HepG2 (cell line): ENCODE measurements at regions not wholly inside any gene's neighbourhood (a gene's known extent, or its start where the extent isn't known, plus 50 kb on each side); places are given as distances from the start of the nearest gene placed in this dataset.
A peak's percentile ranks its signal among the peaks of the same experiment; 100 is the strongest.

Experiments used
- CENPT ChIP-seq: sonication (generic); formaldehyde crosslinking; IDR thresholded peaks from 2 replicates; pipeline ENCODE4 v1.8.0; 2022; ENCODE audit warnings: low read depth, mild to moderate bottlenecking, moderate library complexity, missing genetic modification reagents
- CREB1 ChIP-seq, 2 experiments: fragments of 450-650 bp in 1 of 2; IDR thresholded peaks; 2 replicates each; pipeline ENCODE4 v1.6.1; 2016 to 2017; ENCODE audit warnings: control low read depth in 1 of 2, mild to moderate bottlenecking in 1 of 2, missing compliant biosample characterization in 1 of 2, missing genetic modification characterization in 1 of 2
- HDAC6 ChIP-seq: fragments of 200-600 bp; sonication (generic); IDR thresholded peaks from 2 replicates; pipeline ENCODE4 v1.7.0; 2017; ENCODE audit warnings: mild to moderate bottlenecking, antibody characterized with exemption, low read length, low read depth
- KDM1A ChIP-seq: IDR thresholded peaks from 2 replicates; pipeline ENCODE4 v1.6.1; 2016; ENCODE audit warnings: missing compliant biosample characterization
- KDM2A ChIP-seq: sonication (generic); formaldehyde crosslinking; IDR thresholded peaks from 2 replicates; pipeline ENCODE4 v1.4.0; 2020; ENCODE audit warnings: low read depth, missing genetic modification reagents, borderline replicate concordance
- KLF9 ChIP-seq: IDR thresholded peaks from 2 replicates; pipeline ENCODE4 v1.6.1; 2016; ENCODE audit warnings: low read depth
- LCORL ChIP-seq, 2 experiments: fragments of 450-650 bp in 1 of 2; sonication (generic) in 1 of 2; formaldehyde crosslinking in 1 of 2; IDR thresholded peaks; 2 replicates each; pipeline versions ENCODE4 v1.5.0 to v1.6.1; 2017 to 2020; ENCODE audit warnings: antibody characterized with exemption in 1 of 2, missing genetic modification reagents in 1 of 2
- MTF2 ChIP-seq: sonication (generic); formaldehyde crosslinking; IDR thresholded peaks from 2 replicates; pipeline ENCODE4 v1.5.0; 2020; ENCODE audit warnings: missing genetic modification reagents, borderline replicate concordance
- PLRG1 ChIP-seq: fragments of 450-650 bp; conservative IDR thresholded peaks from 2 replicates; pipeline ENCODE4 v1.6.1; 2016
- SPEN ChIP-seq: sonication (generic); formaldehyde crosslinking; IDR thresholded peaks from 2 replicates; pipeline ENCODE4 v1.5.1; 2020; ENCODE audit warnings: low read depth, mild to moderate bottlenecking, missing genetic modification reagents
- XRCC5 ChIP-seq: fragments of 200-400 bp; formaldehyde crosslinking; optimal IDR thresholded peaks from 2 replicates; pipeline ENCODE3; 2017; ENCODE audit warnings: mild to moderate bottlenecking, low read length
- ZBTB21 ChIP-seq: sonication (generic); formaldehyde crosslinking; IDR thresholded peaks from 2 replicates; pipeline ENCODE4 v1.4.0; 2020; ENCODE audit warnings: missing genetic modification reagents
- ZKSCAN8 ChIP-seq: IDR thresholded peaks from 2 replicates; pipeline ENCODE4 v1.6.1; 2016; ENCODE audit warnings: borderline replicate concordance, missing genetic modification reagents, missing compliant biosample characterization
- ZNF337 ChIP-seq: sonication (generic); formaldehyde crosslinking; IDR thresholded peaks from 2 replicates; pipeline ENCODE4 v1.5.1; 2020; ENCODE audit warnings: missing genetic modification reagents, low read depth, mild to moderate bottlenecking, borderline replicate concordance
- ZNF501 ChIP-seq: sonication (generic); formaldehyde crosslinking; IDR thresholded peaks from 2 replicates; pipeline ENCODE4 v1.5.1; 2020; ENCODE audit warnings: mild to moderate bottlenecking, moderate library complexity, missing genetic modification reagents
- ZNF672 ChIP-seq: sonication (generic); formaldehyde crosslinking; IDR thresholded peaks from 2 replicates; pipeline ENCODE4 v1.8.1; 2022; ENCODE audit warnings: missing genetic modification reagents
- ZNF737 ChIP-seq: sonication (generic); formaldehyde crosslinking; IDR thresholded peaks from 2 replicates; pipeline ENCODE4 v1.5.0; 2020; ENCODE audit warnings: missing genetic modification reagents, mild to moderate bottlenecking, borderline replicate concordance
- ZSCAN30 ChIP-seq: sonication (generic); formaldehyde crosslinking; IDR thresholded peaks from 2 replicates; pipeline ENCODE4 v1.5.0; 2020; ENCODE audit warnings: mild to moderate bottlenecking, missing genetic modification reagents
- TF ChIP-seq, protein P1 (sequence below): sonication (generic); formaldehyde crosslinking; IDR thresholded peaks from 2 replicates; pipeline ENCODE4 v1.8.0; 2022; ENCODE audit warnings: mild to moderate bottlenecking, missing genetic modification reagents, moderate library complexity
- TF ChIP-seq, protein P2 (sequence below): sonication (generic); formaldehyde crosslinking; IDR thresholded peaks from 2 replicates; pipeline ENCODE4 v1.9.0; 2022; ENCODE audit warnings: low read depth, missing genetic modification reagents
- TF ChIP-seq, protein P3 (sequence below): sonication (generic); formaldehyde crosslinking; IDR thresholded peaks from 2 replicates; pipeline ENCODE4 v1.5.0; 2020; ENCODE audit warnings: missing genetic modification reagents
- TF ChIP-seq, protein P4 (sequence below): sonication (generic); formaldehyde crosslinking; IDR thresholded peaks from 2 replicates; pipeline ENCODE4 v1.4.0; 2020; ENCODE audit warnings: missing genetic modification reagents
- TF ChIP-seq, protein P5 (sequence below): sonication (generic); formaldehyde crosslinking; IDR thresholded peaks from 2 replicates; pipeline ENCODE4 v1.4.0; 2020; ENCODE audit warnings: missing genetic modification reagents; ENCODE audit errors: not compliant biosample characterization

DNA sequence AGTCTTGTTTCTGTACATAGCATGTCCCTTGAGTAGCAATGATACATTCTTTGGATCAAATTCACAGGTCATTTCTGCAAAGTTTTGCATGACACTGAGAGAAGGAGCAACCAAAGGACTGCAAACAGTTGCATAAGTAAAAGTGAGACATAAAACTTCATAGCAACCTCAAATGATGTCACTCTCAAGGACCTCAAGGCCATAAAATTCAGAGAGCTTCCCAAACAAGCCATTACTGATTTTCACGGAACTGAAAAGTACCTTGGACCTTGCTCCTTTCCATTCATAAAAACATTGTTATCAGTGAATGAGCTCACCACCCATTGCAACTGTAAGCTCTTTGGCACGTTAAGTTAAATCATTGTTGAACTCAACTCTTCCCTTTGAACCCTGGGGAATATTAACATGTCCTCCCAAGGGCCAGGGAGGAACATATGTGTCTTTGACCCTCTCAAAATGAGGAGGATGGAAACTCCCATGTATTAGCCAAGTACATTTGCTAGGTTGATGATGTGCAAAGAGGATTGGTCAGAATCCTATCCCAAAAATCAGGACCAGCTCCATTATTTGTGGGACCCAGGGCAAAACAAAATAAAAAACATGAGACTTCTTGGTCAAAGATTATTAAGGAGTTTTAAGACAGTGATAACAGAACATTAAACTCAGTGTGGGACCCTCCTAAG, 275.0 kb upstream of the DYNLRB2 start (continued):
- TF ChIP-seq, protein P1, sequence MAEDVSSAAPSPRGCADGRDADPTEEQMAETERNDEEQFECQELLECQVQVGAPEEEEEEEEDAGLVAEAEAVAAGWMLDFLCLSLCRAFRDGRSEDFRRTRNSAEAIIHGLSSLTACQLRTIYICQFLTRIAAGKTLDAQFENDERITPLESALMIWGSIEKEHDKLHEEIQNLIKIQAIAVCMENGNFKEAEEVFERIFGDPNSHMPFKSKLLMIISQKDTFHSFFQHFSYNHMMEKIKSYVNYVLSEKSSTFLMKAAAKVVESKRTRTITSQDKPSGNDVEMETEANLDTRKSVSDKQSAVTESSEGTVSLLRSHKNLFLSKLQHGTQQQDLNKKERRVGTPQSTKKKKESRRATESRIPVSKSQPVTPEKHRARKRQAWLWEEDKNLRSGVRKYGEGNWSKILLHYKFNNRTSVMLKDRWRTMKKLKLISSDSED (CRISPR knock-in tag): no peak
- TF ChIP-seq KDM2A (CRISPR knock-in tag): no peak
- no peak for TF ChIP-seq XRCC5
- no peak for TF ChIP-seq MTF2 (CRISPR knock-in tag)
- TF ChIP-seq ZKSCAN8 (CRISPR knock-in tag): peak; percentile 91
- peak; percentile 58; the same call in 1 of the 2 replicates for TF ChIP-seq ZNF501 (CRISPR knock-in tag)
- peak; percentile 63 for TF ChIP-seq CREB1 (IDR thresholded peaks at IDR 0.05)
- peak; percentile 88 for TF ChIP-seq CREB1 (CRISPR knock-in tag; IDR thresholded peaks at IDR 0.05)
- TF ChIP-seq ZNF672 (CRISPR knock-in tag): no peak
- peak; percentile 55; the same call in 1 of the 2 replicates for TF ChIP-seq SPEN (CRISPR knock-in tag)
- no peak for TF ChIP-seq ZNF737 (CRISPR knock-in tag)
- TF ChIP-seq, protein P2, sequence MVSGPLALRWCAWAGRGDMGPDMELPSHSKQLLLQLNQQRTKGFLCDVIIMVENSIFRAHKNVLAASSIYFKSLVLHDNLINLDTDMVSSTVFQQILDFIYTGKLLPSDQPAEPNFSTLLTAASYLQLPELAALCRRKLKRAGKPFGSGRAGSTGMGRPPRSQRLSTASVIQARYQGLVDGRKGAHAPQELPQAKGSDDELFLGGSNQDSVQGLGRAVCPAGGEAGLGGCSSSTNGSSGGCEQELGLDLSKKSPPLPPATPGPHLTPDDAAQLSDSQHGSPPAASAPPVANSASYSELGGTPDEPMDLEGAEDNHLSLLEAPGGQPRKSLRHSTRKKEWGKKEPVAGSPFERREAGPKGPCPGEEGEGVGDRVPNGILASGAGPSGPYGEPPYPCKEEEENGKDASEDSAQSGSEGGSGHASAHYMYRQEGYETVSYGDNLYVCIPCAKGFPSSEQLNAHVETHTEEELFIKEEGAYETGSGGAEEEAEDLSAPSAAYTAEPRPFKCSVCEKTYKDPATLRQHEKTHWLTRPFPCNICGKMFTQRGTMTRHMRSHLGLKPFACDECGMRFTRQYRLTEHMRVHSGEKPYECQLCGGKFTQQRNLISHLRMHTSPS (CRISPR knock-in tag): no peak
- TF ChIP-seq, protein P3, sequence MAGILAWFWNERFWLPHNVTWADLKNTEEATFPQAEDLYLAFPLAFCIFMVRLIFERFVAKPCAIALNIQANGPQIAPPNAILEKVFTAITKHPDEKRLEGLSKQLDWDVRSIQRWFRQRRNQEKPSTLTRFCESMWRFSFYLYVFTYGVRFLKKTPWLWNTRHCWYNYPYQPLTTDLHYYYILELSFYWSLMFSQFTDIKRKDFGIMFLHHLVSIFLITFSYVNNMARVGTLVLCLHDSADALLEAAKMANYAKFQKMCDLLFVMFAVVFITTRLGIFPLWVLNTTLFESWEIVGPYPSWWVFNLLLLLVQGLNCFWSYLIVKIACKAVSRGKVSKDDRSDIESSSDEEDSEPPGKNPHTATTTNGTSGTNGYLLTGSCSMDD (CRISPR knock-in tag): no peak
- TF ChIP-seq, protein P4, sequence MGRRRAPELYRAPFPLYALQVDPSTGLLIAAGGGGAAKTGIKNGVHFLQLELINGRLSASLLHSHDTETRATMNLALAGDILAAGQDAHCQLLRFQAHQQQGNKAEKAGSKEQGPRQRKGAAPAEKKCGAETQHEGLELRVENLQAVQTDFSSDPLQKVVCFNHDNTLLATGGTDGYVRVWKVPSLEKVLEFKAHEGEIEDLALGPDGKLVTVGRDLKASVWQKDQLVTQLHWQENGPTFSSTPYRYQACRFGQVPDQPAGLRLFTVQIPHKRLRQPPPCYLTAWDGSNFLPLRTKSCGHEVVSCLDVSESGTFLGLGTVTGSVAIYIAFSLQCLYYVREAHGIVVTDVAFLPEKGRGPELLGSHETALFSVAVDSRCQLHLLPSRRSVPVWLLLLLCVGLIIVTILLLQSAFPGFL (CRISPR knock-in tag): no peak
- TF ChIP-seq HDAC6: no peak
- TF ChIP-seq PLRG1: no peak
- TF ChIP-seq KLF9 (CRISPR knock-in tag): no peak
- no peak for TF ChIP-seq CENPT (CRISPR knock-in tag)
- peak; percentile 90 for TF ChIP-seq KDM1A (CRISPR knock-in tag)
- TF ChIP-seq ZNF337 (CRISPR knock-in tag): peak; percentile 88; the same call in 1 of the 2 replicates
- TF ChIP-seq ZSCAN30 (CRISPR knock-in tag): no peak
- peak; percentile 94 for TF ChIP-seq ZBTB21 (CRISPR knock-in tag)
- peak; percentile 73; the same call in 1 of the 2 replicates for TF ChIP-seq LCORL (IDR thresholded peaks at IDR 0.05)
- peak; percentile 89; the same call in 1 of the 2 replicates for TF ChIP-seq LCORL (CRISPR knock-in tag; IDR thresholded peaks at IDR 0.05)
- TF ChIP-seq, protein P5, sequence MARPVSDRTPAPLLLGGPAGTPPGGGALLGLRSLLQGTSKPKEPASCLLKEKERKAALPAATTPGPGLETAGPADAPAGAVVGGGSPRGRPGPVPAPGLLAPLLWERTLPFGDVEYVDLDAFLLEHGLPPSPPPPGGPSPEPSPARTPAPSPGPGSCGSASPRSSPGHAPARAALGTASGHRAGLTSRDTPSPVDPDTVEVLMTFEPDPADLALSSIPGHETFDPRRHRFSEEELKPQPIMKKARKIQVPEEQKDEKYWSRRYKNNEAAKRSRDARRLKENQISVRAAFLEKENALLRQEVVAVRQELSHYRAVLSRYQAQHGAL (CRISPR knock-in tag): no peak
